Transverse colon (tissue), 4 donors: ENCODE measurements at regions not wholly inside any gene's neighbourhood (a gene's known extent, or its start where the extent isn't known, plus 50 kb on each side); places are given as distances from the start of the nearest gene placed in this dataset.

ENCODE experiments used
- POLR2A ChIP-seq: fragments of 450-650 bp; IDR thresholded peaks from one replicate; pipeline ENCODE4 v1.6.1; 2016; ENCODE audit warnings: antibody characterized with exemption, mild to moderate bottlenecking, moderate library complexity
- POLR2AphosphoS5 ChIP-seq, 3 donors: sonication (generic); formaldehyde crosslinking; IDR thresholded peaks; one replicate each; pipeline ENCODE4 v1.6.1; 2016; ENCODE audit warnings: antibody characterized with exemption in 3 of 3
- TF ChIP-seq, protein P1 (sequence below), 5 experiments: fragments of 200-600 bp in 3 of 5; fragments of 450-650 bp in 2 of 5; sonication (generic) in 3 of 5; IDR thresholded peaks; 1 replicate in 2 of 5; 2 replicates in 3 of 5; pipeline ENCODE4 v1.5.1; 2016 to 2017; ENCODE audit warnings: antibody characterized with exemption in 5 of 5, inconsistent platforms in 3 of 5, mild to moderate bottlenecking in 2 of 5, moderate library complexity in 1 of 5

DNA sequence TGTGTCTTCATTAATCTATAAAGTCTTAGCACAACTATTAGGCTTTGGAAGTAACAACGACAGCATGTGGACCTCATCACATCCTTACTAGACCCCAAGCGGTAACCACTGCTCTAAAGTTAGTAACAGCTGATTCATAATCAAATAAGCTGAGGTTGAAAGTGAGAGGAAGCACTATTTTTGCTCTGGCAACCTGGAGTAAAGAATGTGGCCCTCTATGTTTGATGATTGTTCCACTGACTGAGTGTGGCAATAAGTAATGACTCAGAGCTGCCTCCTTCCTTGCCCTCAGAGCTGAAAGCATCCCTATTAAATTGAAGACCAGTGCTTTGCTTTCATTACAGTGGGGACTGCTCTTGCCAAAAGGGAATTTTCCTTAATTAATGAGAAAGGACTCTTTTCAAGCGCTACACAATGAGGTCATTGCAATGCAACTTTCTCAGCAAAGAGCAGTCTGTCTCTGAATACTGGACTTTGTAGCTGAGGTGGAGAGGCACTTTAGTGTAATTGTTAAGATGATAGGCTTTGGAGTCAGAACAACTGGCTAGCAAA is 906.1 kb upstream of the RAG2 start:
- TF ChIP-seq POLR2AphosphoS5 (IDR thresholded peaks at IDR 0.05) (no peak), POLR2A (no peak)
- TF ChIP-seq, protein P1, sequence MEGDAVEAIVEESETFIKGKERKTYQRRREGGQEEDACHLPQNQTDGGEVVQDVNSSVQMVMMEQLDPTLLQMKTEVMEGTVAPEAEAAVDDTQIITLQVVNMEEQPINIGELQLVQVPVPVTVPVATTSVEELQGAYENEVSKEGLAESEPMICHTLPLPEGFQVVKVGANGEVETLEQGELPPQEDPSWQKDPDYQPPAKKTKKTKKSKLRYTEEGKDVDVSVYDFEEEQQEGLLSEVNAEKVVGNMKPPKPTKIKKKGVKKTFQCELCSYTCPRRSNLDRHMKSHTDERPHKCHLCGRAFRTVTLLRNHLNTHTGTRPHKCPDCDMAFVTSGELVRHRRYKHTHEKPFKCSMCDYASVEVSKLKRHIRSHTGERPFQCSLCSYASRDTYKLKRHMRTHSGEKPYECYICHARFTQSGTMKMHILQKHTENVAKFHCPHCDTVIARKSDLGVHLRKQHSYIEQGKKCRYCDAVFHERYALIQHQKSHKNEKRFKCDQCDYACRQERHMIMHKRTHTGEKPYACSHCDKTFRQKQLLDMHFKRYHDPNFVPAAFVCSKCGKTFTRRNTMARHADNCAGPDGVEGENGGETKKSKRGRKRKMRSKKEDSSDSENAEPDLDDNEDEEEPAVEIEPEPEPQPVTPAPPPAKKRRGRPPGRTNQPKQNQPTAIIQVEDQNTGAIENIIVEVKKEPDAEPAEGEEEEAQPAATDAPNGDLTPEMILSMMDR (IDR thresholded peaks at IDR 0.05) = no peak
